GM10248 (cell line): ENCODE measurements at regions not wholly inside any gene's neighbourhood (a gene's known extent, or its start where the extent isn't known, plus 50 kb on each side); places are given as distances from the start of the nearest gene placed in this dataset.

Experiments used
- CTCF ChIA-PET: fragments of 300-600 bp; sonication (Branson Sonifier 250); formaldehyde crosslinking; extraction: SDS; loops from one replicate; lab custom pipeline; 2021; ENCODE audit warnings: antibody characterized with exemption; lab: Yijun Ruan, JAX
- POLR2A ChIA-PET: fragments of 350-650 bp; sonication (Branson Sonifier 250); formaldehyde crosslinking; extraction: SDS; loops from one replicate; lab custom pipeline; 2020; ENCODE audit warnings: antibody characterized with exemption; lab: Yijun Ruan, JAX
- DNase-seq: peaks from one replicate; pipeline ENCODE4 v3.0.0; 2012; ENCODE audit errors: extremely low spot score
- TF ChIP-seq, protein P1 (sequence below): IDR thresholded peaks from 2 replicates; pipeline ENCODE4 v1.5.1; 2012; ENCODE audit warnings: mild to moderate bottlenecking, low read depth; ENCODE audit errors: extremely low read depth, missing control alignments, control extremely low read depth

- ChIA-PET CTCF (no interaction called here), POLR2A (no interaction called here)
- DNase-seq: no peak
- TF ChIP-seq, protein P1, sequence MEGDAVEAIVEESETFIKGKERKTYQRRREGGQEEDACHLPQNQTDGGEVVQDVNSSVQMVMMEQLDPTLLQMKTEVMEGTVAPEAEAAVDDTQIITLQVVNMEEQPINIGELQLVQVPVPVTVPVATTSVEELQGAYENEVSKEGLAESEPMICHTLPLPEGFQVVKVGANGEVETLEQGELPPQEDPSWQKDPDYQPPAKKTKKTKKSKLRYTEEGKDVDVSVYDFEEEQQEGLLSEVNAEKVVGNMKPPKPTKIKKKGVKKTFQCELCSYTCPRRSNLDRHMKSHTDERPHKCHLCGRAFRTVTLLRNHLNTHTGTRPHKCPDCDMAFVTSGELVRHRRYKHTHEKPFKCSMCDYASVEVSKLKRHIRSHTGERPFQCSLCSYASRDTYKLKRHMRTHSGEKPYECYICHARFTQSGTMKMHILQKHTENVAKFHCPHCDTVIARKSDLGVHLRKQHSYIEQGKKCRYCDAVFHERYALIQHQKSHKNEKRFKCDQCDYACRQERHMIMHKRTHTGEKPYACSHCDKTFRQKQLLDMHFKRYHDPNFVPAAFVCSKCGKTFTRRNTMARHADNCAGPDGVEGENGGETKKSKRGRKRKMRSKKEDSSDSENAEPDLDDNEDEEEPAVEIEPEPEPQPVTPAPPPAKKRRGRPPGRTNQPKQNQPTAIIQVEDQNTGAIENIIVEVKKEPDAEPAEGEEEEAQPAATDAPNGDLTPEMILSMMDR: no peak
These were observed 154.2 kb downstream of the DLL1 start for GRCh38 chr6:170136541-170137175.

GRCh38 chr6:170135821-170136471 is 154.9 kb downstream of the DLL1 start:
- ChIA-PET CTCF (no interaction called here), POLR2A (no interaction called here)
- TF ChIP-seq, protein P1: no peak
- no peak for DNase-seq

GRCh38 chr6:170135461-170135820 is 155.4 kb downstream of the DLL1 start:
- ChIA-PET CTCF (no interaction called here), POLR2A (no interaction called here)
- TF ChIP-seq, protein P1: no peak
- no peak for DNase-seq

DNA sequence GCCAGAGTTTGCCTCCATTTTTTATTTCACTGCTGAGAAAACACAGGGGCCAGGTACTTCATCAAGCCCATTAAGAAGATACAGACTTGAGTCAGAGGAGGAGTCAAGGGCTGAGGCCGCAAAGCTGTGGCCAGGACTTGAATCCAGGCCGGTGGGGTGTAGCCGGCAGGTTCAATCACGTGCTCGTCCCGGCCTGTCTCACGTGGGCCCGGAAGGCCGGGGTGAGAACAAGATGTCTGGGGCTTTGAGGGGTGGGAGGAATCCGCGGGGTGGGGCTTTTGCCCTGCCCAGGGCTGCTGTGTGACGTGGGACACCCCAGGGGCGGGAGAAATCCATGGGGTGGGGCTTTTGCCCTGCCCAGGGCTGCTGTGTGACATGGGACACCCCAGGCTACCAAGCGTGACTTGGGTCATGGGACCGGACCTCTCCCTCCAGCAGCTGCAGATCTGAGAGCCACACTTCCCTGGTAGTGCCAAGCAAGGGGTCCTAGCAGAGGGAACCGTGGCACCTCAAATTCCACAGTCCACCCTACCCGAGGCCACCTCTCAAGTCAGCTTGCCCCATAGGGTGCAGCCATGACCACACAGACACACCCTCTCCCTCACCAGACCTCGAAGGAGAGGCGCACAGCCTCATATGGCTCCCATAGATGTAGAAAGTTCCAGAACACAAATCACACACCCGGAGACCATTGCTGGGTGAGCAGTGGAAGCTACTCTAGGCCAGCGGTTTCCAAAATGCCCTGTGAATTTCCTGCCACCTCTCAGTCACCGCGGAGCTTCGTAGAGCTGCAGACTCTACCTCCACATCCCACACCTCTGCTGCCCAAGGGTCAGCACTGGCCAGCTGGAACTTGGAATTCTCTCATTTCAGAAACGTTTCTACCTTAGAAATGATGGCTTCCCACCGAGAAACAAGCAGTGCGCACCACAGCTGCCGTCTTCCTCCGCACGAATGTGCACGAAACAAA is 156.1 kb downstream of the DLL1 start:
- ChIA-PET POLR2A (no interaction called here), CTCF (no interaction called here)
- no peak for DNase-seq
- TF ChIP-seq, protein P1: no peak

DNA sequence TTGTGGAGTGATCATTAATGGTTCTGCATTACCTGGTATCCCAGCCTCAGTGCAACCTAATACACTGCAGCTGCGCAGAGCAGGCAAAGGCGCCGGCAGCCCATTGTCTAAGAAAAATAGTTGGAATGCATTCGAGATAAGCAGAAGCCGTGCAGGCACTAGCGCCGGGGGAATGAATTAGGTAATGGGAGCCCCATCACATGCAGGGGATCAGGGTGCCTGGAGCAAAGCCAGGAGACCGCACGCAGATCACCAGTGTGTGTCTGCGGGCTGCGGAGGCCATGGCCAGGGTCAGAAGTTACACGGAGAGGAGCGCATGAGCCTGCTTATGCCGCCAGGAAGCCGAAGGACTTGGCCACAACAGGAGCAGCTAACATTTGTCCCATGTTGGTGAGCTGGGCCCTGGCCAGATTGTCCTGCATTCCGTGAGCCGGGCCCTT is 156.8 kb downstream of the DLL1 start:
- TF ChIP-seq, protein P1: no peak
- CTCF ChIA-PET: no interaction called here
- no peak for DNase-seq
- POLR2A ChIA-PET: no interaction called here

GRCh38 chr6:170132561-170132991 is 158.3 kb downstream of the DLL1 start:
- no peak for DNase-seq
- CTCF ChIA-PET: no interaction called here
- TF ChIP-seq, protein P1: no peak
- POLR2A ChIA-PET: no interaction called here
